Small intestine (tissue), 7 donors: ENCODE measurements at regions not wholly inside any gene's neighbourhood (a gene's known extent, or its start where the extent isn't known, plus 50 kb on each side); places are given as distances from the start of the nearest gene placed in this dataset.
A peak's percentile ranks its signal among the peaks of the same experiment; 100 is the strongest.

ENCODE experiments used
- DNase-seq, 2 donors: peaks; one replicate each; pipeline versions ENCODE4 v3.0.0 to v3.0.0-alpha.2; 2013
- FAIRE-seq: peaks from 2 replicates; lab custom pipeline; 2012; peaks lifted over from hg19 to GRCh38; lab: Jason Lieb, UNC
- H3K27ac ChIP-seq, 3 donors: one replicate each; pipeline ENCODE4 v1.5.1; 2013; ENCODE audit warnings: low read length in 2 of 3, mild to moderate bottlenecking in 2 of 3, control low read depth in 1 of 3, inconsistent platforms in 1 of 3, low read depth in 1 of 3, moderate library complexity in 1 of 3
- H3K27me3 ChIP-seq, 3 donors: one replicate each; pipeline ENCODE4 v1.6.1; 2013; ENCODE audit warnings: low read length in 3 of 3, inconsistent platforms in 1 of 3; ENCODE audit not compliant: control insufficient read depth in 3 of 3, insufficient read depth in 3 of 3
- H3K36me3 ChIP-seq, 3 donors: one replicate each; pipeline ENCODE4 v1.6.1; 2013; ENCODE audit warnings: low read length in 3 of 3, inconsistent platforms in 1 of 3, low read depth in 1 of 3, mild to moderate bottlenecking in 1 of 3, moderate library complexity in 1 of 3; ENCODE audit not compliant: control insufficient read depth in 3 of 3, insufficient read depth in 2 of 3
- H3K4me1 ChIP-seq, 3 donors: one replicate each; pipeline ENCODE4 v1.6.1; 2013; ENCODE audit warnings: low read length in 2 of 3, inconsistent platforms in 1 of 3, low read depth in 1 of 3, mild to moderate bottlenecking in 1 of 3, moderate library complexity in 1 of 3; ENCODE audit not compliant: control insufficient read depth in 3 of 3, insufficient read depth in 2 of 3
- H3K4me3 ChIP-seq, 3 donors: one replicate each; pipeline ENCODE4 v1.5.1; 2013; ENCODE audit warnings: low read length in 3 of 3, control low read depth in 1 of 3, inconsistent platforms in 1 of 3, low read depth in 1 of 3, mild to moderate bottlenecking in 1 of 3, moderate library complexity in 1 of 3
- H3K9me3 ChIP-seq, 2 donors: one replicate each; pipeline ENCODE4 v1.6.1; 2013; ENCODE audit warnings: low read depth in 1 of 2, low read length in 1 of 2; ENCODE audit not compliant: control insufficient read depth in 2 of 2, insufficient read depth in 1 of 2
- WGBS, 3 donors: extraction: QIAGEN DNeasy Blood & Tissue Kit; methylation state at CpG; one replicate each; pipeline ENCODE4 v1.1.7; 2013; 5-methylcytosine and 5-hydroxymethylcytosine counted together
- donor health status: healthy with polysubstance abuse.
- donor health status: control.
- donor health status: control.
- donor health status: Bipolar disorder and iron deficiency.
- donor health status: healthy.

- Histone ChIP-seq H3K4me1 (peaks cover 0 to 33% (median 4%) of the 10 kb centered on the region in 3 donors), H3K4me3 (no peak overlapping the region), H3K9me3 (peaks cover 0 to 22% of the 10 kb centered on the region in 2 donors), H3K27ac (peak overlapping the region in 1 of 3 donors; percentile 66), H3K36me3 (no peaks in the 10 kb centered on the region), H3K27me3 (no peaks in the 10 kb centered on the region)
- 37 to 63% (median 51%) methylated on average over 6 of the region's 6 CpGs for WGBS, 3 donors
- DNase-seq: no peak
- FAIRE-seq: no peak
These were observed 77.3 kb upstream of the PTGFRN start for GRCh38 chr1:116832308-116832931.

GRCh38 chr1:116832932-116833578 is 76.7 kb upstream of the PTGFRN start:
- H3K27ac ChIP-seq: peak overlapping the region in 1 of 3 donors; percentile 66

GRCh38 chr1:116833718-116834117 is 76.0 kb upstream of the PTGFRN start:
- Histone ChIP-seq H3K36me3 (no peaks in the 10 kb centered on the region), H3K4me3 (no peak overlapping the region), H3K27me3 (no peaks in the 10 kb centered on the region), H3K9me3 (peaks cover 0 to 13% of the 10 kb centered on the region in 2 donors), H3K4me1 (peaks cover 0 to 25% (median 4%) of the 10 kb centered on the region in 3 donors), H3K27ac (no peak overlapping the region)
- DNase-seq (no peak), FAIRE-seq (no peak)
- 51 to 63% (median 52%) methylated on average over 1 of the region's 1 CpG for WGBS, 3 donors

More at GRCh38 chr1:116832932-116833578, 76.7 kb upstream of the PTGFRN start:
- Histone ChIP-seq H3K9me3 (peaks cover 0 to 20% of the 10 kb centered on the region in 2 donors), H3K36me3 (no peaks in the 10 kb centered on the region), H3K4me3 (no peak overlapping the region), H3K4me1 (peaks cover 0 to 27% (median 4%) of the 10 kb centered on the region in 3 donors), H3K27me3 (no peaks in the 10 kb centered on the region)
- peak; percentile 57 to 66 for DNase-seq
- no peak for FAIRE-seq
- 7 to 59% (median 27%) methylated on average over 3 of the region's 3 CpGs for WGBS, 3 donors

- peaks cover 0 to 6% of the 10 kb centered on the region in 2 donors for H3K9me3 ChIP-seq
- H3K27ac ChIP-seq: no peak overlapping the region
- WGBS, 3 donors: 74 to 82% (median 80%) methylated on average over 2 of the region's 2 CpGs
- H3K36me3 ChIP-seq: no peaks in the 10 kb centered on the region
- DNase-seq: no peak
- no peak for FAIRE-seq
- H3K4me3 ChIP-seq: no peak overlapping the region
- no peaks in the 10 kb centered on the region for H3K27me3 ChIP-seq
- peaks cover 0 to 25% (median 4%) of the 10 kb centered on the region in 3 donors for H3K4me1 ChIP-seq
These were observed 75.1 kb upstream of the PTGFRN start for GRCh38 chr1:116834595-116834994.

- Histone ChIP-seq H3K27me3 (no peaks in the 10 kb centered on the region), H3K9me3 (peaks cover 0 to 6% of the 10 kb centered on the region in 2 donors), H3K4me1 (peaks cover 0 to 25% (median 4%) of the 10 kb centered on the region in 3 donors), H3K27ac (no peak overlapping the region), H3K36me3 (no peaks in the 10 kb centered on the region), H3K4me3 (no peak overlapping the region)
- 93 to 96% (median 93%) methylated on average over 4 of the region's 4 CpGs for WGBS, 3 donors
- DNase-seq (no peak), FAIRE-seq (no peak)
These were observed 74.6 kb upstream of the PTGFRN start for GRCh38 chr1:116835161-116835560.

GRCh38 chr1:116836099-116836498 is 73.6 kb upstream of the PTGFRN start:
- DNase-seq (no peak), FAIRE-seq (no peak)
- peaks cover 0 to 6% of the 10 kb centered on the region in 2 donors for H3K9me3 ChIP-seq
- H3K27ac ChIP-seq: no peak overlapping the region
- no peaks in the 10 kb centered on the region for H3K36me3 ChIP-seq
- 80 to 100% (median 89%) methylated on average over 1 of the region's 1 CpG for WGBS, 3 donors
- H3K4me1 ChIP-seq: peaks cover 0 to 25% (median 4%) of the 10 kb centered on the region in 3 donors
- no peak overlapping the region for H3K4me3 ChIP-seq
- no peaks in the 10 kb centered on the region for H3K27me3 ChIP-seq

- H3K4me3 ChIP-seq: no peak overlapping the region
- H3K27ac ChIP-seq: peak overlapping the region in 1 of 3 donors; percentile 63
- H3K4me1 ChIP-seq: no peaks in the 10 kb centered on the region
- no peaks in the 10 kb centered on the region for H3K27me3 ChIP-seq
- FAIRE-seq: no peak
- DNase-seq: peak in 1 of 2 donors; percentile 73
- 53 to 60% (median 54%) methylated on average over 2 of the region's 2 CpGs for WGBS, 3 donors
- peaks cover 1 to 9% of the 10 kb centered on the region in 2 donors for H3K9me3 ChIP-seq
- H3K36me3 ChIP-seq: no peaks in the 10 kb centered on the region
These were observed 68.0 kb upstream of the PTGFRN start for GRCh38 chr1:116841569-116842344.

- Histone ChIP-seq H3K4me1 (no peaks in the 10 kb centered on the region), H3K9me3 (peaks cover 1 to 9% of the 10 kb centered on the region in 2 donors), H3K4me3 (no peak overlapping the region), H3K27ac (no peak overlapping the region), H3K27me3 (no peaks in the 10 kb centered on the region), H3K36me3 (no peaks in the 10 kb centered on the region)
- DNase-seq (peak in 1 of 2 donors; percentile 56), FAIRE-seq (no peak)
- WGBS, 3 donors: 77 to 82% (median 80%) methylated on average over 4 of the region's 4 CpGs
These were observed 67.1 kb upstream of the PTGFRN start for GRCh38 chr1:116842654-116843053.
